HG03159 (cell line): ENCODE measurements at regions not wholly inside any gene's neighbourhood (a gene's known extent, or its start where the extent isn't known, plus 50 kb on each side); places are given as distances from the start of the nearest gene placed in this dataset.

ENCODE experiments used
- ATAC-seq: cut with Tn5 transposase; IDR thresholded peaks from one replicate; pipeline ENCODE4 v1.9.1; 2021; ENCODE audit warnings: mild to moderate bottlenecking, moderate library complexity; ENCODE audit not compliant: unreplicated experiment

GRCh38 chr10:110355141-110355831 lies 50.6 kb upstream of the SMNDC1 start:
- peak; percentile 38 for ATAC-seq

DNA sequence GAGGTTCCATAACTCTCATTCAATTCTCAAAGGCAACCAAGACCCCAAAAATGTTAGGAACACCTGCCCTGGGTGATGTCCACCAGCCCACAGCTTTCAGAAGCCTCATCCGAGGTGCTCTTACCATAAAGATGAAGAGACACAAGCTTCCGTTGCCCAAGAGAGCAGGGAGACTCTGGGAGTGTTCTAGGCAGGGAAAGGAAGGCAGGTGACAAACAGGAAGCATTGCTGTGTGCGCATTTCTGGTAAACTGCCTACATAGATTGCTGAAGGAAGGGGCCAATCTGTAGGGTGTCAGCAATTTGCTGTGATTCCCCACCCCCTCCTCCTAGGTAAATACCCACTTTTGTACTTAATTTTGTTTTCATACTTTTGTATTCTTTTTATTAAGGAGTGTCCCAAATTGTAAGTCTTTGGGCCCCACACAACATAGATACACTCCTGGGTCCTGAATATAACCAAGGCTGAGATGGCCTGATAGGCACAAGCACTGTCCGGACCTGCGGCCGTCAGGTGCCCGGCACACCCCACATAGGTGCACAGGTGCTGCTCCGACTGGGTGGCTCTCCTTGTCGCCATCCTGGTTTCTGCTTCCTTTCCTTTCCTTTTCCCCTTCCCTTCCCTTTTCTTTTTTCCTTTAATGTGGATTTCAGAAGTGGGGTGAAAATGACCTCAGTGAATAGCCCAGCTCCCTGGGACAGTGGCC lies 51.4 kb upstream of the SMNDC1 start:
- ATAC-seq: peak; percentile 15

- ATAC-seq: peak; percentile 82
These were observed 52.0 kb upstream of the SMNDC1 start for GRCh38 chr10:110356628-110357245.

DNA sequence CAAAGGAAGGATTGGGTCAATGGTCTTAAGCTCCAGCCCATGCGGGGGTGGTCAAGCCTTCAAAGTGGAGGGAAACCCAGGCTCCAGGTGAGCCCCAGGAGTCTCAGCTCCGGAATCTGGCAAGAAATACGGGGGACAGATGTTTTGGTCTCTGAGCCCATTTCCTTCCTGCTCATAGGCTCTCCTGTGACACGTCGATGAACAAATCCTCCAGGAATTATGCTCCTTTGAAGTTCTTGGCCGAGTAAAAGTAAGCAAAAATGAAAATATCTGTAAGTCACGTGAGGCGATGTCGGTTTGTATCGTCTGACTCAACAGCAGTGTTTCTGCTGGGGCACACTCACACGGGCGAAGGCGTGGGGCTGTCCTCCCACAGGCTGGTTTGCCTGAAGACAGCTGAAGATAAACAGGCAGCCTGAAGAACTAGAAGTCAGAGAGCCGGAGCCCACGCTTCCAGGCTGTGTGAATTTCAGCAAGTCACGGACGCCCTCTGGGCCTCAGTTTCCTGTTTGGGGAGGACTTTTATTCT lies 52.6 kb upstream of the SMNDC1 start:
- ATAC-seq: peak; percentile 0

- no peak for ATAC-seq
These were observed 53.2 kb upstream of the SMNDC1 start for GRCh38 chr10:110357871-110358270.

GRCh38 chr10:110358278-110358677 lies 53.6 kb upstream of the SMNDC1 start:
- ATAC-seq: no peak

DNA sequence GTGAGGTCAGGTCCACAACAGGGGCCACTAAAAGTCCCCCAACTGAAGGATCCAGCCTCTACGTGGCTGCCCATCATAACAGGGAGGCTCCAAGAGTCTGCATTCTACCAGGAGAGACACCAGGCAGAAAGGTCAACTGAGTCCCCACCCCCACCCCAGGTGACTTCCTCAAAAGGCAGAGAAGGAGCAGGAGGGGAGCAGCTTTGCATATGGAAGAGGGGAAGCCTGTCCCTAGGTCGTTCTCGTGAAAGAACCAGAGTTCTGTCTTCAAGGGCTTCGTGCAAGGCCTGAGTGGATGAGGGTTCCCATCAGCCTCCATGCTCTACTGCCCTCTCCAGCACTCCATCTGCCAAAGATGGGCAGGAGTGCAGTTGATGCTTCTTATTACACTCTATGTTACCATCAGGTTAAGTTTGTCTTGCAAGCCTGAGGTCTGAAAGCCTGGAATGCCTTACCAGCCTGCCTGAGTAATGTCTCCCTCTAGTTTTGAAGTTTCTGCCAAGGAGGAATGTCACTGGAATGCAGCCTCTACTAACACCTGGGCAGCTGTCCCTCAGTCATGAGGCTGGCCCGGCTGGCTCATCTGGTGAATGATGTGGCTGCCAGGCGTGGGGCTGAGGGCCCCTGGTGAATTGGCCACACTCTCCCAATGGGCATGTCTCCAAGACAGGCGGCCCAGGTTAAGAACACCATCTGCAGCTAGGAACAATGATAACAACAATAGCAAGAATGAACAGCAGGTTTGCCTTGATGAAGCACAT lies 54.3 kb upstream of the SMNDC1 start:
- ATAC-seq: no peak

GRCh38 chr10:110360857-110361474 lies 56.2 kb upstream of the SMNDC1 start:
- no peak for ATAC-seq

DNA sequence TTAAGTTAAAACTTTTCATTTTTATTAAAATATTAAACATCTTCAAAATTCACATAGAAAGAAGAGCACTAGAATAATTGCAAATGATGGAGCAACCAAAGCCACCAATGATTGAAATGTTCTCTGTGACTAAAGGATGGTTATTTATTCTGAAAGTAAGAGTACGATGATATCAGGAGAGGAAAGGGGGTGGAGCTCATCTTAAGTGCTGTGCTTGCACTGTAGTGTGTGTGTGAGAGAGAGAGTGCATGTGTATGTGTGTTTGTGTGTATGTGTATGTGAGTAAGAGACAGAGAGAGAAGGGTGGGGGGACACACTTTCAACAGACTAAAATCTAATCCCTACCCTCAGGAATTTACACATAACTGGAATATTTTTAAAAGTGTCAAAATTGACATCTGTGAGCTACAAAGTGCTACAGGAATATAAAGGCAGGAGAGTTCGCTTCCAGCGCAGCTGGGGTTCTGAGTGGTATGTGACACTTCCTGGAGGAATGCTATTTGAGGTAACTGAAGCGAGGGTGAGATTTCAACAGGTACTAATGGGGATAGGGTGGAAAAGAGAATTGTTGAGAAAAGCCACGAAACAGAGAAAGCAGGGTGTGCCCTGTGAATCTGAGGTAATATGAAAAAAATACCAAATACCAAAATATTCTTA lies 57.2 kb upstream of the SMNDC1 start:
- no peak for ATAC-seq

DNA sequence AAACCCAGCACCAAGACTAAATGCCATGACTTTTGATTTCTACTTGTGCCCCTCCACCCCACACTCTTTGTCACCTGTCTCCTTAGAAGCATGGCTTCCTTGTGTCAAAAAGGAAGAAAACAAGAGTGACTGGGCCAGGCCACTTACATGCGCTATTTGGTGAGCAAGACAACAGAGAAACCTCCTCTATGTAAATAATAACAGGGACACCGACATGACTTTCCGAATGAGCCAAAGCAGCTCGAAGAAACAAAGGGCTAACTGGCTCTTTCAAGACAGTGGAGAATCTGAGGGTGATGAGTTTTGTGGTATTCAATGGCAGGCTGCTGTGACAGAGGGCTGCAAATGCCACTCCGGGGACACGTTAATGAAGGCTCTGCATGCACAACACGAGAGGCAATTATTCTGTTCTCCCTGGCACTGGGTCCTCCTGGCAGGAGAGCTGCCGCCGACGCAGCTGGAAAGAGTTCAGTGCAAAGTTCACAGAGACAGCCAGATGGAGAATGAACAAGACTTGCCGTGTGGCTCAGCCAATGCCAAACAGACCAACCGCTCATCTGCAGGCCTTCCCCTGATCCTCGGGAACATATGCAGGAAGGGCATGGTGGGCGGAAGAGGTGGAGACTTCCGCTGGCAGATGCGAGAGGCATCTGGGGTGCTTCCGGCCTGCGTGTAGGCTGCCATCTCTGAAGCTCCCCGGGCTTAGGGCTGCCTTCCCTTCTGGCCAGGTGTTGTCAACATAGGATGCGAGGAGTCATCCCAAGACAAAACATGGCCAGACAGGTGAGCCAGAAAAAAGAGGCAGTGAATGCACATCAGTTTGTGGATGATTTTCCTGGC lies 59.1 kb upstream of the SMNDC1 start:
- no peak for ATAC-seq

GRCh38 chr10:110364531-110364937 lies 59.8 kb upstream of the SMNDC1 start:
- no peak for ATAC-seq

DNA sequence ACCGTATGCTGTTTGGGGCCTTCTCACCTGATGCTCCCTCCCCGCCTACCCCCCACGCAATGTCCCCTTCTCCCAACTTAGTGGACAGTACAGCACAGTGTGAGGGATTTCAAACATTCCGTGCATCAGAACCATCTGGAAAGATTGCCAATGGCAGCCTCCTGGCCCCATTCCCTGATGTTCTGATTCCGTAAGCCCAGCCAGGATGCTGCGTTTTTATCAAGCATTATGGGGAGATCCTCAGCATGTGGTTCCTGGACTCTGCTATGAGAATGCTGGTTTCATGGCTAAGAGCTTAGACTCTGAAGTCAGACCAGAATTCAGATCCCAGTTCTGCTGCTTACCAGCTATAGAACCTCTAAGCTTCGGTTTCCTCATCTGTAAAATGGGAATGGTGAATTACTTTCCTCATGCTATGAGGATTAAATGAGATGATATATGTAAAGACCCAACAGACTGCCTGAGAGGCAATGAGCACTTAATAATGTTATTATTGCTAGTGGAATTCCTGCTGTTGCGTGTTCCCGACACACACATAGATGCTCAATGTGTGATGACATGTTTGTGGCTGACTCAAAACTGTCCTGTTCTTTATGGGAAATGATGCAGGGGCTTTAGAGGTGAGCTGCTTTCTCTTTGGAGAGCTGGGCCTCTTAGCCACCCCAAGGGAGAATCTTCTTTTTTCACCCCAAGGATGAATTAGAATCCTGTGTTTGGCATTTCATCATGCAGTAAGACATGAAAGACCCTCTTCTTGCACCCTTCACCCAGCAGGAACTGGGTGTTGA lies 60.8 kb upstream of the SMNDC1 start:
- ATAC-seq: no peak

- no peak for ATAC-seq
These were observed 61.9 kb upstream of the SMNDC1 start for GRCh38 chr10:110366635-110367034.

- ATAC-seq: no peak
These were observed 63.3 kb upstream of the SMNDC1 start for GRCh38 chr10:110368002-110368401.

DNA sequence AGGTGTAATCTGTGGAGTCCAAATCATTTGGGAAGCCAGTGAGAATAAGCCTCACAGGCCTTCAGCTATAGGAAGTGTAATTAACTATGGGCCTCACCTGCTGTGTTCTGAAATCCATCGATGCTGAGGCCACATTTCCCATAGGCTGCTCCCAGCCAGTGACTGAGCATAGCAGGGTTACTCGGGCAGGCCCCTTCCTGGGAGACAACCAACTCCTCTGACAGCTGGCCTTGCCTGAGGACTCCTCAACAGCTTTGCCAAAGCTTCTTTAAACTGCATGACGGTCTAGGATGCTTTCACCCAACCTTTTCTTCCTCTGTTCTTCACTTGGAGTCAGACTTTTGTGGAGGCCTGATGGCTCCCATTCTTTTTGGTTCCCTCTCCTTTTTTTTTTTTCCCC lies 63.8 kb upstream of the SMNDC1 start:
- no peak for ATAC-seq

- ATAC-seq: no peak
These were observed 65.3 kb upstream of the SMNDC1 start for GRCh38 chr10:110370006-110370405.

GRCh38 chr10:110372656-110373055 lies 67.9 kb upstream of the SMNDC1 start:
- no peak for ATAC-seq

- ATAC-seq: no peak
These were observed 68.3 kb upstream of the SMNDC1 start for GRCh38 chr10:110373059-110373458.
